ENCODE measurements at regions not wholly inside any gene's neighbourhood (a gene's known extent, or its start where the extent isn't known, plus 50 kb on each side); places are given as distances from the start of the nearest gene placed in this dataset.

DNA sequence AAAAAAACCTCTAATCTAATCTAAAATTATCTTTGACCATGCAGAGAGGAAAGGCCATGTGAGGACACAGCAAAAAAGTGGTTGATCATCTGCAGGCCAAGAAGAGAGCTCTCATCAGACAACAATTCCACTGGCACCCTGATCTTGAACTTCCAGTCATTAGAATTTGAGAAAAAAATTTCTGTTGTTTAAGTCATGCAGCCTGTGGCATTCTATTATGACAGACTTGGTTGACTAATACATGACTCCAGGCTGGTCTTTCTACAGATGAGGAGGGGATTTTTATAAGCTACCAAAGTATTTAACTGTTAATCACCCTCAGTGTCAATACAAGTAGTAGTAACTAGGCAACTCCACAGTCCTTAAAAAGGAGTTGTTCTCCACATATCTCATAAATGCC lies 358.5 kb upstream of the RGMB start:
- DNase-seq = no peak

DNA sequence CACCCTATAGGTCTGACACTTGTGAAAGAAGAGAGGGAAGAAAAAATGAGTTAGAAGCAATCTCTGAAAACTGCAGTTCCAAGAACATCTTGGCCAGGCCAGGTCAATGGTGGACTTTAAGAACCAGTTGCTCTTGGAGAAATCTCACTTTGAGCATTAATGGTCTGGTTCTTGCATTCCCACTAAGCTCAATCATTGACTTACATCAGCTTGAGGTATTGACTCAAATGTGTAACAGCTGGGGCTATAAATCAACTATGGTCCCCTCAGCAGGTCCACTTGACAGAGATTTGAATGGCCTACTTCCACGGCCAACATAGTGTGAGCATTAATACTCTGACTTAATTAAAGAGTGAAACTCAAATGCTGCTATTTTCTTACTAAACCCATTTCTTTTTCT lies 357.8 kb upstream of the RGMB start:
- no peak for DNase-seq

DNA sequence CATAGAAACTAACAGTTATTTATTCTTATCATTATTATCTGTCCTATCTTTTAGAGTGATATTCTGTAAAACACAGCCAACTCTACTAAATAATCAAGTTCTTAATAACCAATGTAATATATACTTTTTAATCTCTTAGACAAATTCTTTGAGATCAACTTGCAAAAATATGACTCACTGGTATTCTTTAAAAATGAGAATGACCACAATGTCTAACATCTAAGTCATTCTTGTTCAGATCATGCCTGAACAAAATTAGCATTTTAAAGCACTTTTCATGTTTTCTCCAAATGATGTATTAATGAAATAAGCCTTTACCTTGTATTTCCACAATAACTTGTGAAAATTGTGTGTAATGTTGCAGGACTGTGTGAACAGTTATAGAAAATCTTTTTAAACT lies 356.9 kb upstream of the RGMB start:
- DNase-seq = no peak

DNA sequence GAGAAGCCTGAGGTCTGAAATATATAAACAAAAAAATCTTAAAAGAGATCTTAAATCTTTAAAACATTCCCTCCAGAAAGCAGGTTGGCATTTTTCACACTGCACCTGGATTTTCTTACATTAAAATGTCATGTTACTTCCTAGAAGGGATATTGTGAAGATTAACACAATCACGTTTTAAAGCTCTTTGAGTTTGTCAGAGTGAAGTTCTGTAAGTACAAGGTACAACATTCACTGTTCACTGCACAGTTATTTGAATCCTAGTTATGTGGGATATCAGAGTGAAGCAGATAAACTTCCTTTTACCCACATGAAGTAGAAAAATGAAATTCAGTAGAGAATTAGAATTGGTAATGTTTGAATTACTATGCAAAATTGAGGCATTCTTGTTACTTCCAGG lies 353.6 kb upstream of the RGMB start:
- no peak for DNase-seq

DNA sequence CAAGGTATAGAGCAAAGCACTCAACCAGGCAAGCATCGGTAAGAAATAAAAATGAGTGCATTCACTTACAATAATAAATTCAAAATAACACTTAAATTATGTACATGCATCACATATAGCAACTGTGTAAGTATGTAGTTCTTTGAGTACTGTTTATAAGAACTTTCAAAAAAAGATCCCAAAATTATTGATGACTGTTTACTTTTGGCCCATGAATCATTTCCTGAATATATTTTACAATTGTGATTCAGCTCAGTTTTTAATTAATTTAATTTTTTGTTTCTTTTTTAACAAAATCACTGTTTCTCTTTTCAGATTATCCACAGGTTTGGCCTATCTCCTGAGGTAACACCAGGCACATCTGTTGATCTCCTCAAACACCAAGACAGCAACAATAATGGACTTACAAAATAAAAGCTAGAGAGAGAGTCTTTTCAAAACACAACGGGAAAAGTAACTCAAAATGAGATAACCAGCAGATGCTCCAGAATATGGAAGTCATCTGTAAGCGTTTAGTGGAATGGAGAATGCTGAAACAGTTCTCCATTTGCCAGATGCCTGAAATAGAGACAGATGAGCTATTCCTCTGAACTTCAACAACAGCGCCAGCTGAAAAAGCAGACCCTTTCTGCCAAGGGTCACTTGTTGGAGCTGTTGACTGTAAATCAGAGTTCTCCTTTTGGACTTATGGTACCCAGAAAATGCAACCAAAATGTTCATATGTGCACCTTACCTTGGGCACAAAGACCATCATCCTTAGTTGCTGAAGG lies 348.6 kb upstream of the RGMB start:
- DNase-seq = no peak

DNA sequence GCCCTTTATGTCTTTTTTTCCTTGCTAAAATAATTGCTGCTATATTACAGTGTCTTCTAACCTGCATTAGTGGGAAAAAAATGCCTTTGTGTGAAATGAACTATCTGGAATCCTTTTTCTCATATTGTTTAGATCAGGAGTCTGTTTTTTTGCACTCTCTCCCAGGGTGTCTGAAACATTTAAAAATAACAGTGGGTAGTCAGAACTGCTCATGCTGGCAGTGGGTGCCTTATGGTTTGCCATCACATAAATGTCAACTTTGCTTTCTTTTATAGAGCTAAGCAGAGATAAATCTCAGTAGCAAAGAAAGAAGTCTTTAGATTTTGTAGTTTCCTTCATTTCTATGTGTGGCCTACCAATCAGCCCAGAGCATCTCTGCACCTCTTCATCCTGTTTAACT lies 347.8 kb upstream of the RGMB start:
- no peak for DNase-seq

DNA sequence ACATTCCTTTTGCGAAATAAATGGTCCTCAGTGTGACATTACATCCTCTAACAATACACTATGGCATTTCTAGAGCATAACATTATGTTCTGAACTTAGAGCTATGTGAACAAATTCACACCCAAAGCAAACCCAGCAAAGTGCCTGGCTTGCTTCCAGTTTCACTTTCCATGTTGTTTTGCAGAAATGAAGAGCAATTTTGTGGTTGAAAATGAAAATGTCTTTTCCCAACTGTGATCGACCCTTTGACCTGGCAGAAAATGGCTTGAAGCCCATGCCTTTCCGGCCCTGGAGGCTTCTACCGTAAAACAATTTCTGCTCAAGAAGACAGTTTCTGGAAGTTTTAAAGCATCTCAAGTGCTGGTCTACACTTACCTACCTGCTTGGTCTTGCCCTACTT lies 344.7 kb upstream of the RGMB start:
- no peak for DNase-seq

DNA sequence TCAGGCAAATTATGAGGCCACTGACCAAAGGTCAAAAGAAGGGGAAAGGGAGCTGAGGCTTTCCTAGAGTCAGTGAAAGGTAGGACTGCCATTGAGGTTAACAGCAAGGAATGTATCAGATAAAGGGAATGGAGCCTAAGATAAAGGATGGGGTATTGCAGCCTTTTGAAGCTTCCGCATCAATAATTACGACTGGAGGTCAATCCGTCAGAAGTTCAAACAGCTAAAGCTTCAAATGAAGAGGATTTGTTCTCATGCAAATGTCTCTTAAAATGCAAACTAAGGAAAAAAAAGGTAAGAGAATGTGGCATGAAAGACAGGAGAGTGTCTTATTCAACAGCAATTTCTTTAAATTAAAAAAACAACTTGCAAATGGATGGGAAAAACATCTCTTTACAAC lies 341.1 kb upstream of the RGMB start:
- no peak for DNase-seq

DNA sequence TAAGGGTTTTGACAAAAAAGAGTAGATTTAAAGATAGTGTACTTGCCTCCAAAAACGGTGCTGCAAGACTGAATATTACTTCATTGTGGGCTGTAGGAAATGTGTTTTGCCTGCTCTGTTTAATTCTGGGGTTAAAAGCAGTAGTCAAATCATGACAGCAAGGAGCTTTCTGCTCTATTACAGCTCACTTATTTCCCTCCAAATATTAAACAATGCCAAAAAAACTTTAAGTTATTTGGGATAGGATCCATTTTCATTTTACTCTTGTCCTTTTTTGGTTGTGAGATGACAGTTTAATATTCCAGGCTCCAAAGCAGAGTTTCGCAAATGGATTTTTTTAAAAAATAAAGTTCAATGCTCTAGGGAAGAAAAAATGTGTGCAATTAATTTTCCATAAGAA lies 340.4 kb upstream of the RGMB start:
- DNase-seq = no peak

DNA sequence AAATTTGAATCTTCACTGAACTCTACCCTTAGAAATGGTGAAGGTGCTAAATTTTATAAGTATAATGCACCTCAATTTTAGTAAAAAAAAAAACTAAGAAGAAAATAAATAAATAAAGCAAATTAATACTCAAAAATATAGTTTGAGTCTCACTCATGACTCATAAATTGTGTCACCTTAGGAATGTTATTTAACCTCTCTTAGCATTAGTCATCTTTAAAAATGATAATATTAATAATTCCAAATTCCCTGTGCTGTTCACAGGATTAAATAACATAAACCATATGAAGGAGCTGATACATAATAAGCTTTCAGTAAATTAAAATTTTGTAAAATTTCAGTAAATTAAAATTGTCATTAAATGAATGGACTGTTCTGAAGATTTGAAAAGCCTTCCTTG lies 339.8 kb upstream of the RGMB start:
- no peak for DNase-seq

DNA sequence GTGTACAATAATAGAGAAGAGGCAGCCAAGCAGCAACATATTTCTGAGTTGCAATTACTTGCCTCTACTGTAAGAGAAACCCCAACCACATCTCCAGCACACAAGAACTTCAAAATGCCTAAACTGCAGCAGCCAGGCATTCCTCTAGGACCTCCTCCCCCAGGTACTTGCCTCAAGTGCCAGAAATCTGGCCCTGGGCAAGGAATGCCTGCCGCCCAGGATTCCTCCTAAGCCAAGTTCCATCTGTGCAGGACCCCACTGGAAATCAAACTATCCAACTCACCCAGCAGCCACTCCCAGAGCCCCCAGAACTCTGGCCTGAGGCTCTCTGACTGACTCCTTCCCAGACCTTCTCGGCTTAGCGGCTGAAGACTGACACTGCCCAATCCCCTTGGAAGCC lies 336.8 kb upstream of the RGMB start:
- DNase-seq = no peak

DNA sequence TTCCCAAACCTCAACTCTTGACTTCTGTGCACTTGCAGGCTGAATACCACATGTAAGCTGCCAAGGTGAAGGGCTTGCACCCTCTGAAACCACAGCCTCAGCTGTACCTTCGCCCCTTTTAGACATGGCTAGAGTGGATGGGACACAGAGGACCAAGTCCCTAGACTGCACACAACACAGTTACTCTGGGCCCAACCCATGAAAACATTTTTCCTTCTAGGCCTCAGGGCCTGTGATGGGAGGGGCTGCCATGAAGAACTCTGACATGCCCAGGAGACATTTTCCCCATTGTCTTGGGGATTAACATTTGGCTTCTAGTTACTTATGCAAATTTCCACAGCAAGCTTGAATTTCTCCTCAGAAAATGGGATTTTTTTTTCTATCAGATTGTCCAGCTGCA lies 331.0 kb upstream of the RGMB start:
- DNase-seq = no peak

DNA sequence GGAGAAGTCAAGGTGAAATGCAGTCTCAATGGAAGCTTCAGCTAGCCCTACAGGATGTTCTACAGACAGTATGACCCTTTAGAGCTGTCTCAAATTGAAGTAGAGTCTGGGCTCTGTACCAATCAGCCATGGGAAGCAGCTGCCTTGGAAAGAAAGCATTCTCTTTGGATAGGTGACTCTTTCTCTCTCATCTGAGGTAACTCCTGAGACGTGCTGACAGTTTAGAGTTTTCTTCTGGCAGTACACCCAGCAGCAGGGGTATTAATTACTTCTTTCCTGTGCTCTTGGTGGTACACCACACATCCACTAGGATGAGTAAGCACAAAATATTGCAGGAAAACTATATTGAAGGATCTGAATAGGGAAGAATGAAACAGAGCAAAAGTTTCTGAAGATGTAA lies 329.6 kb upstream of the RGMB start:
- DNase-seq = no peak

DNA sequence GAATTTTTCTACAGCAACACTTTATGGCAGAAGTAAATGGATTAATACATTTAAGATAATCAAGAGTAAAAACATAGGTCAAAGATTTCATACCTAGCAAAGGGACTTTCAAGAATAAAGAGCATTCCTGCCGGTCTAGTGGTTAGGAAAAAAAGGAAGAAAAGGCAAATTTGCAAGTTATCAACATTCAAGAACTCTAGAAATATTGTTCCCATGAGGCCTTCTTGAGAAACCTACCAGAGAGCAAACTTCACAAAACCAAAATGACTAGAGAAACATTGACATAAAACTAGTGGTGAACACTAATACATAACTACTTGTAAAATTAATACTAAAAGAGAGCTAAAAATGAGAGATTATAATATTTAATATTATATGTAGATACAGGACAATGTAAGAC lies 320.2 kb upstream of the RGMB start:
- DNase-seq = no peak

DNA sequence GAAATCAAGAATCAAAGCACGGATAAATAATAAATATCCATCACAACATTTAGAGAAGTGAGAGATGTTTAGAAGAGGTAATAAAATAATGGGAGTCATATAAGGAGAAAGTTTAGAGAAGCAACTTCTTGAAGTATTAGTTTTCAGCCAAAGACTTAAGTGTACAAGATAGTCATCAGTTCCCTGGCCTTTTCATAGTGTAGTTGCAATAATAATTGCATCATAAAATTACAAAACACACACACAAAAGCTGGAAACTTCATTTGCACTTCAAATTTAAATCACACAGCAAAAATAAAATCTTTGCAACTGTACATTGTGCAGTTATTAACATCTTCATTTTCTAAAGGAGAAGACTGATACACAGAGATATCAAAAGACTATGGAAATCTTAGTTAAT lies 319.1 kb upstream of the RGMB start:
- DNase-seq = no peak

DNA sequence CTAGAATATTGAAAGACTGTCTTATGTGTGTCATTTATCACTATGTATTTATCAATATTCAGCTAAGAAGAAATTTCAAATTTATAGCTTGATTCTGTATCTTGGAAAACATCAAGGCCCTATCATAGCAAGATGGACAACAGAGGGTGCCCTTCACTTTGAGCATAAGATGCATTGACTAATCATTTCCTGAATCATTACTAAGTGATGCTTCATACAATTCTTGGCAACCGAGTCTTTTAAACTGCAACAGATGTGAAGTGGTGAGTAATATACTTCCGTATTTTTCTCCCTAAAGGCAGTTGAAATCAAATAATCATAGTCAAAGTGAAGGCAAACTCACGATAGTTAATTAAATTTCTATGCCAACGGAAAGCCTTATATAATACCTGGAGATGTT lies 318.6 kb upstream of the RGMB start:
- no peak for DNase-seq

DNA sequence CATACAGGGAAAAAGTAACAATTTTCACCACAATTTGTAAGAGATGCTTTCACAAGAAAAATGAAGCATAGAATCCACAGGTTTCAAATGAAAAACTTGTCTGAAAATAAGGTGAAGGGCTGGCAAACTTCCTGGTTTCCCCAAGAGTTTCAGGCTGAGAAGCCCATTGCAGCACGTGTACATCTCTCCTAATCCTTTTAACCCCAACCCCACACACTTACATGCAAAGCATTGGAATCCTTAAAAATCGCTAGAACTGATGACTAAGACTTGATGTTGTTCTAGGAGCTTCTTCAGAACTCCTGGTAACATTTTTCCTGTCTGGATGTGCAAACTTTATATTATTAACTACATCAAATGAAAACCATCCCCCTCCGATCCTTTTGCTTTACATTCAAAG lies 317.8 kb upstream of the RGMB start:
- DNase-seq = no peak

DNA sequence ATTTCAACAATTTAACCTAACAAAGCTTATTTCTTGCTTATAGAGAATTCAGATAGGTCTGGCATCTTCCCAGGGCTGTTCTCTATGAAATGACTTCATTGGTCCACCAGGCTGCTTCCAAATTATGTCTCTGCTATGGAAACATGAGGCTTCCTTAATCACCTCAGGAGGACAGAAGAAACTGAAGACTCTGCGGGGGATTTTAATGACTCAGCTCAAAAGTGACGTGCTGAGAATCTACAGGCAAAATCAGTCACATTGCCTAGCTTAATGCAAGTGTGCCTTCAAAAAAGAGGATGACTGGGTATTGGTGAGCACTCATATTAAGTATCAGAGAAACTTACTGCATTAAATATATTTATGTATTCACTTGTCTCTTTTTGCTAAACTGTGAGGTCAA lies 315.5 kb upstream of the RGMB start:
- DNase-seq = no peak

DNA sequence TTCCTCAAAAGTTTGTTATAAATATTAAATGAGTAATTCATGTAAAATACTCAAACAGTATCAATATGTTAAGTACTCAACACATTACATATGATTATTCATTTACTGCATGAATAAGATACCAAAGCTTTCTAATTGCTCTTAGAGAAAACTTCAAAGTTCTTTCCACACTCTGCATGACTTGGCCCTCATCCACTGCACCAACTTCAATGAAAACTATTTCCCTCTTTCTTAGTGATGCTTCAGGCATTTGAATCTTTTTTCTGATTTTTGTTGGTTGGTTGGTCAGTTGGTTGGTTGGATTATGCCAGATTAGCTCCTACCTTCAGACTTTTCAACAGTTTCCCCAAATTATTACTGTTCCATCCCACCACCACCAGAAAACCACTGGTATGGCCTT lies 314.7 kb upstream of the RGMB start:
- no peak for DNase-seq

DNA sequence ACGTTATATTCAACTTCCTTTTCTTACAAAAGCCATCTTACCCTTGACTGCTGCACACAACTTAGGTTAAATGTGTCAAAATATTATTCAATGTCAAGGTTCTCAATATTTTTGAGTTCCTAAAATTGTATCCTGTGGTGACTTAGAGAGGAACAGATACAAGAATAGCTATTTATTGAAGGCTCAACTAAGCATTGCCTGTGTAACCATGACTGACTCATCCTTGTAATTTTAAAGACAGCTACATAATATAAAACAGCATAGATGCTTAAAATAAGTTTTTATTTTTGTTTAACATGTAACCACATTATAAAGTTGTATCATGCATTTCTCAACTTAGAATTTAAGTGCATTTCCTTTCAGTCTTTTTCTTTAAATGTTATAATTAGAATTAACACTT lies 312.9 kb upstream of the RGMB start:
- no peak for DNase-seq

DNA sequence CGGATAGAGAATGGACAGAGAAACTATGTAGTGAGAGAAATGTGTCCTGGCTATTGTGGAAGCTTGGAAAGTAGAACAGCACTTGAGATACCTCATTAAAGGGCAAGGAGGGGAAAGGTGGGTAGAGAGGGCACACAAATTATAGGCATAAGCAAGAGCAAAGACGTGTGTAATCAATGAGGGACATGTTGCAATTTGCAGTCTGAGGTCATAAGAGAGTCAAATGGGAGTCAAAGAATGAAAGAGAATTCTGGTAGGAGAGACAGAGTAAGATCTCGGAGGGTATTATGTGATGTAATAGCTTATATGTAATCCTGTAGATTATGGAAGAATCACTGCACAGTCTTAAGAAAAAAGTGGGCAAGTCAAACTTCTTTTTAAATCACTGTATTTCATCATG lies 312.0 kb upstream of the RGMB start:
- no peak for DNase-seq

DNA sequence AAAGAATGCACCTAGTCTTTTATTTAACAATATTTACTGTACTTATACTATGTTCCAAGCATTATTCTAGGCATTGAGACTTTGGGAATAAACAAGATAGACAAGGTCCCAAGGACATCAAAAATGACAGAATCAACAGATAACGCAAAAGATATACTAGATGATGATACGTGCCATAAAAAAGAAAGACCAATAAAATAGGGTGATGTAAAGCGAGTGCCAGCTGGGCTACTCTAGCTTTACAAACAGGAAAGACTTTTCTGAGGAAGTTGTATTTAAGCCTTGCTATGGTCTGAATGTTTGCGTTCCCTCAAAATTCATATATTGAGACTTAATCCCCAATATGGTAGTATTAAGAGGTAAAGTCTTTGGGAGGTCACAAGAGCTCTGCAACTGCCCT lies 310.2 kb upstream of the RGMB start:
- DNase-seq = no peak

DNA sequence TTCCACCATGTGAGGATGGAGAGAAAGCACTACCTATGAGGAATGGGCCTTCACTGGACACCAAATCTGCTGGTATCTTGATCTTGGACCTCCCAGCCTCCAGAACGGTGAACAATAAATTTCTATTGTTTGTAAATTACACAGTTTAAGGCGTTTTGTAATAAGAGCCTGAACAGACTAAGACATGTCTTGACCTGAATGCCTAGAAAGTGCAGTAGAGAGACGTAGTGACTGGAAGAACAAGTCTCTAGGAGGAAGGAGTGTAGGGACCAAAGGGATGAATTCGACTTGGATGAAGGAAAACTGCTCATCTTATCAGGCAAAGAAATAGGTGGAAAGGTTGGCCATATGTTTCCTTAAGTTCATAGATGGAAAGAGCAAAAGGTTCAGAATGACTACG lies 309.8 kb upstream of the RGMB start:
- no peak for DNase-seq

DNA sequence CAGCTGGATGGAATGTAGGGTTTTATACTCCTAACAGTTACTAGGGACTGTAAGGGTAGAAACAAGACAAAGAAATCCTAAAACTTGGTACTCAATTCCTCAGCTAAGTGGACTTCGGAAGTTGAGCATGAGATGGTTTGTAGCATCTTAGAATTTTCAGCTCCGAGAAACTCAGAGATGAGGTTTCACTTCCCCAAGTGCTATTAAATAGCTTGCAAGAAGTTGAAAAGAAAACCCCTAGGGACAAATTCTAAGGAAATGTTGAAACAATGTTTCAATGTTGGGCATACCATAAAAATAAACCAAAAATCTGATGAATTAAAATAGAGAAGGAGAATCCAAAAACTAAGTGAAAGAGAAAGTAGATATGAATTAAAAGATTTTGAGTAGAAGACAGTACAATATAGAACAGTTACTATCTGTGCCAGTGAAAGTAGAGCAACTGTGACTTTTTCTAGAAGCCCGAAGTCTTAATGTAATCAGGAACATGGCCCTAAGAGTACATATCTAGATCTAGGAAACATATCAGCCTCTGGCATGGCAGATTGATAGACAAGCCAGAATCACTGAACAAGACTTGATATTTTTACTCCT lies 308.6 kb upstream of the RGMB start:
- DNase-seq = no peak

DNA sequence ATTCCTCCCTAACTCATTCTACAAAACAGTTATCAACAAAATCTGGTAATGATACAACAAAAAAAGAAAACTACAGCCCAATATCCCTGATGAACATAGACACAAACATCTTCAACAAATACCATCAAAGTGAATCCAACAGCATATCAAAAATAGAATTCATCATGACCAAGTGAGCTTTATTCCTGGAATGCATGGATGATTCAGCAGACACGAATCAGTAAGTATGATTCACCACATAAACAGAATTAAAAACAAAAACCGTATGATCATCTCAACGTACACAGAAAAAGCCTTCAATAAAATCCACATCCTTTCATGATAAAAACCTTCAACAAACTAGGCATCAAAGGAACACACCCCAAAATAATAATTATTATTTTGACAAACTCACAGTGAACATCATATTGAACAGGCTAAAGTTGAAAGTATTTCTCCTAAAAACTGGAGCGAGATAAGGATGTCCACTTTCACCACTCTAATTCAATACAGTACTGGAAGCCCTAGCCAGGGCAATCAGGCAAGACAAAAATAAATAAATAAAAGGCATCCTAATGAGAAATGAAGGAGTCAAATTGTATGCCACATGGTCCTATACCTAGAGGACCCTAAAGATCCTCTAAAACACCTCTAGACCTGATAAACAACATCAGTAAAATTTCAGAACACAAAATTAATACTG lies 305.1 kb upstream of the RGMB start:
- no peak for DNase-seq
